GM12891 (cell line): ENCODE measurements at regions not wholly inside any gene's neighbourhood (a gene's known extent, or its start where the extent isn't known, plus 50 kb on each side); places are given as distances from the start of the nearest gene placed in this dataset.

Experiments used
- DNase-seq: peaks from one replicate; pipeline ENCODE4 v3.0.0; 2011; ENCODE audit warnings: low spot score; ENCODE audit not compliant: insufficient read length
- FAIRE-seq: peaks from 2 replicates; lab custom pipeline; 2011; peaks lifted over from hg19 to GRCh38; lab: Jason Lieb, UNC
- PAX5 ChIP-seq: IDR thresholded peaks from 2 replicates; pipeline ENCODE4 v1.6.1; 2011; ENCODE audit warnings: low read length, moderate library complexity, mild to moderate bottlenecking; ENCODE audit not compliant: insufficient read depth, severe bottlenecking
- POLR2A ChIP-seq: IDR thresholded peaks from 2 replicates; pipeline ENCODE4 v1.6.1; 2011; ENCODE audit warnings: low read depth, low read length, control low read depth
- POLR2AphosphoS5 ChIP-seq: IDR thresholded peaks from 2 replicates; pipeline ENCODE4 v1.6.1; 2011; ENCODE audit warnings: low read depth, low read length, control low read depth
- POU2F2 ChIP-seq: IDR thresholded peaks from 2 replicates; pipeline ENCODE4 v1.6.1; 2011; ENCODE audit warnings: low read depth, mild to moderate bottlenecking, control low read depth, low read length, moderate library complexity
- SPI1 ChIP-seq: IDR thresholded peaks from 2 replicates; pipeline ENCODE4 v1.6.1; 2011; ENCODE audit warnings: low read depth, low read length, control low read depth
- TAF1 ChIP-seq: IDR thresholded peaks from 2 replicates; pipeline ENCODE4 v1.6.1; 2011; ENCODE audit warnings: low read depth, low read length, control low read depth

GRCh38 chr5:128631771-128632170 is 93.7 kb upstream of the FBN2 start:
- TF ChIP-seq POU2F2 = no peak
- TF ChIP-seq POLR2A = no peak
- no peak for TF ChIP-seq SPI1
- no peak for TF ChIP-seq TAF1
- TF ChIP-seq POLR2AphosphoS5 = no peak
- no peak for TF ChIP-seq PAX5
- DNase-seq = no peak
- FAIRE-seq = no peak

GRCh38 chr5:128632264-128632663 is 94.2 kb upstream of the FBN2 start:
- no peak for TF ChIP-seq PAX5
- TF ChIP-seq POLR2AphosphoS5 = no peak
- no peak for TF ChIP-seq TAF1
- TF ChIP-seq SPI1 = no peak
- no peak for TF ChIP-seq POU2F2
- TF ChIP-seq POLR2A = no peak
- FAIRE-seq (no peak), DNase-seq (no peak)

GRCh38 chr5:128633901-128634300 is 95.9 kb upstream of the FBN2 start:
- FAIRE-seq (no peak), DNase-seq (no peak)
- TF ChIP-seq POLR2AphosphoS5 (no peak), POLR2A (no peak), PAX5 (no peak), TAF1 (no peak), SPI1 (no peak), POU2F2 (no peak)

GRCh38 chr5:128635379-128635778 is 97.3 kb upstream of the FBN2 start:
- no peak for FAIRE-seq
- DNase-seq = no peak
- TF ChIP-seq POU2F2 (no peak), POLR2A (no peak), SPI1 (no peak), PAX5 (no peak), POLR2AphosphoS5 (no peak), TAF1 (no peak)

GRCh38 chr5:128636361-128636760 is 98.3 kb upstream of the FBN2 start:
- FAIRE-seq = no peak
- no peak for DNase-seq
- TF ChIP-seq POLR2A = no peak
- TF ChIP-seq SPI1 = no peak
- TF ChIP-seq PAX5 = no peak
- TF ChIP-seq POLR2AphosphoS5 = no peak
- no peak for TF ChIP-seq POU2F2
- no peak for TF ChIP-seq TAF1

GRCh38 chr5:128637031-128637430 is 99.0 kb upstream of the FBN2 start:
- no peak for DNase-seq
- TF ChIP-seq TAF1 (no peak), POLR2AphosphoS5 (no peak), POLR2A (no peak), POU2F2 (no peak), PAX5 (no peak), SPI1 (no peak)
- FAIRE-seq = no peak

GRCh38 chr5:128641861-128642260 is 103.8 kb upstream of the FBN2 start:
- no peak for DNase-seq
- no peak for FAIRE-seq
- no peak for TF ChIP-seq SPI1
- no peak for TF ChIP-seq PAX5
- no peak for TF ChIP-seq POU2F2
- no peak for TF ChIP-seq POLR2AphosphoS5
- no peak for TF ChIP-seq POLR2A
- no peak for TF ChIP-seq TAF1

GRCh38 chr5:128644863-128645262 is 106.8 kb upstream of the FBN2 start:
- no peak for TF ChIP-seq PAX5
- DNase-seq (no peak), FAIRE-seq (no peak)

GRCh38 chr5:128645581-128645980 is 107.5 kb upstream of the FBN2 start:
- TF ChIP-seq POLR2A (no peak), SPI1 (no peak), TAF1 (no peak), PAX5 (no peak), POU2F2 (no peak), POLR2AphosphoS5 (no peak)
- no peak for DNase-seq
- no peak for FAIRE-seq

GRCh38 chr5:128646176-128646575 is 108.1 kb upstream of the FBN2 start:
- no peak for FAIRE-seq
- no peak for DNase-seq
- no peak for TF ChIP-seq POLR2A
- no peak for TF ChIP-seq POU2F2
- no peak for TF ChIP-seq SPI1
- no peak for TF ChIP-seq PAX5
- TF ChIP-seq TAF1 = no peak
- TF ChIP-seq POLR2AphosphoS5 = no peak

GRCh38 chr5:128649192-128649591 is 111.1 kb upstream of the FBN2 start:
- no peak for TF ChIP-seq POU2F2
- no peak for TF ChIP-seq PAX5
- TF ChIP-seq TAF1 = no peak
- DNase-seq (no peak), FAIRE-seq (no peak)
